ENCODE measurements at regions not wholly inside any gene's neighbourhood (a gene's known extent, or its start where the extent isn't known, plus 50 kb on each side); places are given as distances from the start of the nearest gene placed in this dataset.
A peak's percentile ranks its signal among the peaks of the same experiment; 100 is the strongest.

GRCh38 chr2:240325016-240326007, 110.2 kb upstream of the GPC1 start:
- no peak for DNase-seq (ENCODE audit: low read depth)
- no peak for TF ChIP-seq CTCF (IDR thresholded peaks at IDR 0.05; ENCODE audit: insufficient read depth, low read depth, low read length, missing control alignments)

GRCh38 chr2:240326246-240326645, 109.2 kb upstream of the GPC1 start:
- peak; percentile 46 for DNase-seq (ENCODE audit: low read depth)
- no peak for TF ChIP-seq CTCF (IDR thresholded peaks at IDR 0.05; ENCODE audit: insufficient read depth, low read depth, low read length, missing control alignments)
- no peak overlapping the region for H3K4me3 ChIP-seq (ENCODE audit: low read length)

More at GRCh38 chr2:240325016-240326007, 110.2 kb upstream of the GPC1 start:
- no peak overlapping the region for H3K4me3 ChIP-seq (ENCODE audit: low read length)

- TF ChIP-seq CTCF (IDR thresholded peaks at IDR 0.05; ENCODE audit: insufficient read depth, low read depth, low read length, missing control alignments): no peak
- no peak for DNase-seq (ENCODE audit: low read depth)
- no peak overlapping the region for H3K4me3 ChIP-seq (ENCODE audit: low read length)
Measured at GRCh38 chr2:240326886-240327285, 108.6 kb upstream of the GPC1 start.

- no peak for DNase-seq (ENCODE audit: low read depth)
- H3K4me3 ChIP-seq (ENCODE audit: low read length): no peak overlapping the region
- TF ChIP-seq CTCF (IDR thresholded peaks at IDR 0.05; ENCODE audit: insufficient read depth, low read depth, low read length, missing control alignments): no peak
Measured at GRCh38 chr2:240327566-240327965, 107.9 kb upstream of the GPC1 start.

GRCh38 chr2:240328526-240328925, 106.9 kb upstream of the GPC1 start:
- no peak for TF ChIP-seq CTCF (IDR thresholded peaks at IDR 0.05; ENCODE audit: insufficient read depth, low read depth, low read length, missing control alignments)
- no peak for DNase-seq (ENCODE audit: low read depth)
- no peak overlapping the region for H3K4me3 ChIP-seq (ENCODE audit: low read length)

GRCh38 chr2:240329116-240329665, 106.3 kb upstream of the GPC1 start:
- TF ChIP-seq CTCF (IDR thresholded peaks at IDR 0.05; ENCODE audit: insufficient read depth, low read depth, low read length, missing control alignments): no peak
- H3K4me3 ChIP-seq (ENCODE audit: low read length): no peak overlapping the region
- no peak for DNase-seq (ENCODE audit: low read depth)

All from epithelial cell of esophagus (primary cell).